Type B pancreatic cell (in vitro differentiated cells): ENCODE measurements at regions not wholly inside any gene's neighbourhood (a gene's known extent, or its start where the extent isn't known, plus 50 kb on each side); places are given as distances from the start of the nearest gene placed in this dataset.

Experiments
- DNase-seq: peaks from one replicate; pipeline ENCODE4 v3.0.0; 2021; ENCODE audit warnings: mixed read lengths; ENCODE audit not compliant: unreplicated experiment; ENCODE audit errors: extremely low spot score
- H3K27ac Mint-ChIP-seq: 2 replicates; pipeline ENCODE4 v1.8.0; 2021; ENCODE audit warnings: mild to moderate bottlenecking, mixed read lengths
- H3K27me3 Mint-ChIP-seq: 2 replicates; pipeline ENCODE4 v1.8.0; 2021; ENCODE audit warnings: mixed read lengths
- H3K36me3 Mint-ChIP-seq: 2 replicates; pipeline ENCODE4 v1.8.0; 2021; ENCODE audit warnings: mixed read lengths
- H3K4me1 Mint-ChIP-seq: one replicate; pipeline ENCODE4 v1.8.0; 2021; ENCODE audit warnings: mixed read lengths; ENCODE audit not compliant: unreplicated experiment
- H3K4me3 Mint-ChIP-seq: 2 replicates; pipeline ENCODE4 v1.8.0; 2021; ENCODE audit warnings: mild to moderate bottlenecking, mixed read lengths
- H3K9me3 Mint-ChIP-seq: 2 replicates; pipeline ENCODE4 v1.8.0; 2021; ENCODE audit warnings: mixed read lengths
- TF ChIP-seq, protein P1 (sequence below): fragments of 200-600 bp; sonication (generic); conservative IDR thresholded peaks from 2 replicates; pipeline ENCODE4 v1.5.0; 2021; ENCODE audit warnings: antibody characterized with exemption, mild to moderate bottlenecking

DNA sequence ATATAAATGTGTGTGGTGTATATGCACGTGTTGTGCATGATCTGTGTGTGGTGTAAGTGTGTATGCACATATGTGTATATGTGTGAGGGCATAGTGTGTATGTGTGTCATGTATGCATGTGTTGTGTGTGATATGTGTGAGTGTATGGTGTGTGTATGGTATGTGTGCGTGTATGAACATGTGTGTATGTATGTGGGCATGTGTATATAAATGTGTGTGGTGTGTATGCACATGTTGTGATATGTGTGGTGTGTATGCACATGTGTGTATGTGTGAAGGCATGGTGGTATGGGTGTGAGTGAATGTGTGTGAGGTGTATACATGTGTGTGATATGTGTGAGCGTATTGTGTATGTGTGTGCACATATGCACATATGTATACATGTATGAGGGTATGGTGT, 198.7 kb downstream of the RBFOX3 start:
- no peaks in the 10 kb centered on the region for H3K9me3 Mint-ChIP-seq
- TF ChIP-seq, protein P1, sequence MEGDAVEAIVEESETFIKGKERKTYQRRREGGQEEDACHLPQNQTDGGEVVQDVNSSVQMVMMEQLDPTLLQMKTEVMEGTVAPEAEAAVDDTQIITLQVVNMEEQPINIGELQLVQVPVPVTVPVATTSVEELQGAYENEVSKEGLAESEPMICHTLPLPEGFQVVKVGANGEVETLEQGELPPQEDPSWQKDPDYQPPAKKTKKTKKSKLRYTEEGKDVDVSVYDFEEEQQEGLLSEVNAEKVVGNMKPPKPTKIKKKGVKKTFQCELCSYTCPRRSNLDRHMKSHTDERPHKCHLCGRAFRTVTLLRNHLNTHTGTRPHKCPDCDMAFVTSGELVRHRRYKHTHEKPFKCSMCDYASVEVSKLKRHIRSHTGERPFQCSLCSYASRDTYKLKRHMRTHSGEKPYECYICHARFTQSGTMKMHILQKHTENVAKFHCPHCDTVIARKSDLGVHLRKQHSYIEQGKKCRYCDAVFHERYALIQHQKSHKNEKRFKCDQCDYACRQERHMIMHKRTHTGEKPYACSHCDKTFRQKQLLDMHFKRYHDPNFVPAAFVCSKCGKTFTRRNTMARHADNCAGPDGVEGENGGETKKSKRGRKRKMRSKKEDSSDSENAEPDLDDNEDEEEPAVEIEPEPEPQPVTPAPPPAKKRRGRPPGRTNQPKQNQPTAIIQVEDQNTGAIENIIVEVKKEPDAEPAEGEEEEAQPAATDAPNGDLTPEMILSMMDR = no peak
- H3K36me3 Mint-ChIP-seq = no peaks in the 10 kb centered on the region
- H3K27me3 Mint-ChIP-seq = peaks cover 34% of the 10 kb centered on the region
- no peaks in the 10 kb centered on the region for H3K4me1 Mint-ChIP-seq
- H3K27ac Mint-ChIP-seq = no peak overlapping the region
- H3K4me3 Mint-ChIP-seq = no peak overlapping the region
- DNase-seq = no peak

DNA sequence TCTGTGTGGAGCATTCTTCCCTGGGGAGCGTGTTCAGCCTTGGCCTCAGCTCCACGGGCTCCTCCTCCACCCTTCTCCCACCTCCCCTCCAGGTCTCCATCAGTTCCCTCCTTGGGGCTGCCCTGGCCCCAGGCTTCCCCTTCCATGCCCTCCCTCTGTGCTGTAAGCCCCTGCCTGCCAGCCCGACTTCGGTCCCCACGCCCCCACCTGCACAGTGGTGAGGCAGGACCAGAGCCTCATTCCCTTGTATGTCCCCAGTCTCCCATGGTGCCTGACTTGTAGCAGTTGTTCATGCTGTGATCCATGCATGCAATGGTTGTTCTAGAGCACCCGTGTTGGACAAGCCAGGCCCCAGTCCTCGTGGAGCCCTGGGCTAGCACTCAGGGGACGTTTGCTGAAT, 199.4 kb downstream of the RBFOX3 start:
- Mint-ChIP-seq H3K27me3 (peaks cover 37% of the 10 kb centered on the region), H3K27ac (no peak overlapping the region), H3K36me3 (no peaks in the 10 kb centered on the region), H3K4me1 (no peaks in the 10 kb centered on the region), H3K9me3 (no peaks in the 10 kb centered on the region), H3K4me3 (no peak overlapping the region)
- TF ChIP-seq, protein P1 = no peak
- DNase-seq = no peak

- no peak for DNase-seq
- no peaks in the 10 kb centered on the region for H3K4me1 Mint-ChIP-seq
- H3K27me3 Mint-ChIP-seq = peaks cover 44% of the 10 kb centered on the region
- no peaks in the 10 kb centered on the region for H3K36me3 Mint-ChIP-seq
- H3K27ac Mint-ChIP-seq = no peak overlapping the region
- TF ChIP-seq, protein P1 = no peak
- no peaks in the 10 kb centered on the region for H3K9me3 Mint-ChIP-seq
- no peak overlapping the region for H3K4me3 Mint-ChIP-seq
Measured at GRCh38 chr17:79410681-79411080, 200.2 kb downstream of the RBFOX3 start.

DNA sequence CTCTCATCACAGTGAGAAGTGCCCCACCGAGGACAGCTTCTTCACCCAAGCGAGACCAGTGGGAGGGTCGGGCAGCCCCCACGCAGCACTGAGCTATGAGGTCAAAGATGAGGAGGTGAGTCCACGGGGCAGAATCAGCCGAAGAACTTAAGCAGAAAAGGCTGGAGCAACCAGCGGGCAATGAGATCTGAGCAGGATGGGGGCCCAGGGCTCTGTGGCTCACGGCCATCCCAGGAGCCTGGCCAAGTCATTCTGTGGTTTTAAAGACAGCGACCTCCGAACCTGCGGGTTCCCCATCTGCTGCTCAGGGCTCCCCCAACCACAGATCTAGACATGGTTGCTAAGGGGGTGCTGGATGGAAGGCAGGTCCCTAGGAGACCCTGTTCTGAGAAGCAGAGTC, 202.6 kb downstream of the RBFOX3 start:
- H3K27ac Mint-ChIP-seq = no peak overlapping the region
- no peaks in the 10 kb centered on the region for H3K9me3 Mint-ChIP-seq
- H3K4me1 Mint-ChIP-seq = no peaks in the 10 kb centered on the region
- DNase-seq = no peak
- H3K27me3 Mint-ChIP-seq = peaks cover 56% of the 10 kb centered on the region
- TF ChIP-seq, protein P1 = no peak
- H3K36me3 Mint-ChIP-seq = no peaks in the 10 kb centered on the region
- no peak overlapping the region for H3K4me3 Mint-ChIP-seq

- Mint-ChIP-seq H3K9me3 (no peaks in the 10 kb centered on the region), H3K36me3 (no peaks in the 10 kb centered on the region), H3K27ac (no peak overlapping the region)
Measured at GRCh38 chr17:79407385-79407784, 203.5 kb downstream of the RBFOX3 start.

GRCh38 chr17:79406316-79406715, 204.5 kb downstream of the RBFOX3 start:
- peaks cover 68% of the 10 kb centered on the region for H3K27me3 Mint-ChIP-seq
- peaks cover 2% of the 10 kb centered on the region for H3K4me1 Mint-ChIP-seq
- no peaks in the 10 kb centered on the region for H3K9me3 Mint-ChIP-seq

More at GRCh38 chr17:79407385-79407784, 203.5 kb downstream of the RBFOX3 start:
- Mint-ChIP-seq H3K4me3 (no peak overlapping the region), H3K4me1 (no peaks in the 10 kb centered on the region), H3K27me3 (peaks cover 59% of the 10 kb centered on the region)
- DNase-seq = no peak
- TF ChIP-seq, protein P1 = no peak

More at GRCh38 chr17:79406316-79406715, 204.5 kb downstream of the RBFOX3 start:
- TF ChIP-seq, protein P1 = no peak
- H3K4me3 Mint-ChIP-seq = no peak overlapping the region
- no peaks in the 10 kb centered on the region for H3K36me3 Mint-ChIP-seq
- DNase-seq = no peak
- H3K27ac Mint-ChIP-seq = no peak overlapping the region
